Skin of body (tissue), 1 donor: ENCODE measurements at regions not wholly inside any gene's neighbourhood (a gene's known extent, or its start where the extent isn't known, plus 50 kb on each side); places are given as distances from the start of the nearest gene placed in this dataset.
A peak's percentile ranks its signal among the peaks of the same experiment; 100 is the strongest.

Experiments
- DNase-seq: peaks from one replicate; lab custom pipeline; 2025; lab: John Stamatoyannopoulos, UW

- no peak for DNase-seq
Observed at GRCh38 chr14:93870377-93870776, 56.8 kb upstream of the FAM181A start.

- DNase-seq, result no peak
Observed at GRCh38 chr14:93869427-93869826, 57.7 kb upstream of the FAM181A start.

DNA sequence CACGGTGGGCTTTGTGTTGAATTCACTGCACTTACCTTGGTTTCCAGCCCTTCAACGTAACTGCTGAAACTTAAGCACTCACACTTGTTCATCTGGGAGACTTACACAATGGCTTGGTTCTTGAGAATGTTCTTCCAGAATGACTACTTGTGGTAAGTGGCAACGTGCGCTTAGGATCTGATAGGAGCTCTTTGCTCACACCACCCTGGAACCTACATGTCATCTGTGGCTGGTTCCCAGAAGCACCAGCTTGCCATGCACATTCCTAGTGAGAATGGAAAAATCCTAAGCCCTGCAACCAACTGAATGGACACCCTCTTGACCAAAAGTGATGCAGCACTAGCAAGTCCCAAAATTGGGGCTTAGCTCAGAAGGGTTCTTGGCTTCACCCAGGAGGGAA lies 59.0 kb upstream of the FAM181A start:
- no peak for DNase-seq

GRCh38 chr14:93862265-93862664 lies 64.9 kb upstream of the FAM181A start:
- DNase-seq, result no peak

DNA sequence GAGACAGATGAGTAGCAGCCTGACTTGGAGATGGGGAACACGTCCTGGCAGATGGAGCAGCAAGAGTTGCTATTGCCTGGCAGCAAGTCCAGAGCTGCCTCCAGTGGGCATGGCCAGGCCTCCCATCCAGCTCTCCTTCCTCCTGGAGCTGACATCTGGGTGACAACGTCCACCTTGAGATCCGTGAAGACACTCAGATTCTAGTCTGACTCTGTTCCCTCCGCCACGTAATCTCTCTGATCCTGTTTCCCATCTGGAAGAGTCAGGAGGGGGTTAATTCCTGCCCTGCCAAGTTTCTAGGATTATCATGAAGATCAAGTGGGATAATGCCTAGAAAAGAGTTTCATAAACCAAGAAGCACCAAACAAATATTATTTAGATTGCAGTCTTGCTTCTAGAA lies 65.3 kb upstream of the FAM181A start:
- no peak for DNase-seq

DNA sequence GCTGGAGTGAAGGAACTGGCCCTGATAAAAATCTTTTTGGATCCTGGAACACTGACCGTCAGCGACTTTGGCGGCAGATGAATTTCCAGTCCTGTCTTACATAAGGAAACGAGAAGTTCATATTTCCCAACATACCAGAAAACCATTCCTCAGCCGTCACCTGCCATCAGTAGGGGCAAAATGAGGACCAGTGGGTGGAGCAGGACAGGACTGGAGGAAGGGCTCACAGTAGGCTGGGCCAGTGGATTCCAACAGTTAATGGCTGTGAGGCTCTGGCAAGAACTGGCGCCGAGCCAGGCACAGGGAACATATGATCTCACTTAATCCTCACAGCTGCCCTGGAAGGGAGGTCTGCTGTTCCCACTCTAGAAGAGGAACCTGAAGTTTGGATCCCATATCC lies 67.2 kb upstream of the FAM181A start:
- peak; percentile 18 for DNase-seq

DNA sequence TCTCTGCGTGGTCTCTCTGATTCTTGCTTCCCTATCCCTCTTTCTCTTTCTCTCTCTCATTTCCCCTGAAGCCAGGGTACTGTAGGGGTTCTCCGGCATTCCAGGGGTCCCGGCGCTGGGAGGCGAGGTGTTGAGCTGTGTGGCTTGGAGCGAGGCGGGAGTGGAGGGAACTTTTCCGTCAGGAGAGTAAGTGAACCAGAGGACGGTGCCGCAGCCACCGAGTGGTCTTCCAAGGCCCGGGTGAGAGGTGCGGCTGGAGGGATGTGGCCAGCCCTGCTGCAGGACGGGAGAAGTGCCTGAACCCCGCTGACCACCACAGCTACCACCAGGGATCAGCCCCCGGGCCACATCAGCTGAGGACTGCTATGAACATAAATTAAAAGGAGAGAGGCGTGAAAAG lies 68.2 kb upstream of the FAM181A start:
- DNase-seq, result no peak

- peak; percentile 40 for DNase-seq
Observed at GRCh38 chr14:93857500-93858283, 69.4 kb upstream of the PRIMA1 start.

DNA sequence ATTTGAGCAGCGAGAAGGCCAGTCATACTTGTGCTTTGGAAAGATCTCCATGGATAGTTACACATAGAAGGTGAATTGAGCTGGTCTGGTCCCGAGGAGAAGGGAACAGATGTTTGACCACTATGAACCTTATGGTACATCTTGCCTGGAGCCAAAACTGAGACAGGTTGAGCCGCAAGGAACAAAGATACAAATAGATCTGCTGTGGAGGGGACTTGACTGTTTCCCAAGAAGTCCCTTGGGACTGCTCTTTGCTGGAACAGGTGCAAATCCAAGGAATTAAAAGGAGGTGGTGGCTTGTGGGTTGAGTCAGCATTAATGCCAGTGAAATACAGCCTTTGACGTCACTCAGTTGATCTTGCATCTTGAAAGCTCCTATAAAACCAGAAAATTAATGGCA lies 68.8 kb upstream of the PRIMA1 start:
- no peak for DNase-seq

DNA sequence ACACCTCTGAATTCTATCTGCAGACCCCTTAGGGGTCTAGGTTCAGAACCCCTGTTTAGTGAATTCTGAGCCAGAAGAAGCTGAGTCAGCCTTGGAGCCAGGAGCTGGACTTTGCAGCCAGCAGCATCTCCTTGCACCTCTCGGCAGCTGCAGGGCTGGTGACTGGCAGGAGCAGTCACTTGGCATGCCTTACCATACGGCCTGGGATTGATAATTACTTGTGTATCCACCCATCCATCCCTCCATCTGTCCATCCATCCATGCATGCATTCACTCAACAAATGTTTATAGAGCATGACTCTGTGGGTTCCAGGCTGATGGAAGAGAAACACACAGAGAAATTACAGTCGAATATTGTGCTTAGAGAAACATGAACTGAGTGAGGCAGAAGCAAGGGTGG lies 67.5 kb upstream of the PRIMA1 start:
- DNase-seq, result no peak

- DNase-seq, result no peak
Observed at GRCh38 chr14:93847473-93847872, 59.2 kb upstream of the PRIMA1 start.

DNA sequence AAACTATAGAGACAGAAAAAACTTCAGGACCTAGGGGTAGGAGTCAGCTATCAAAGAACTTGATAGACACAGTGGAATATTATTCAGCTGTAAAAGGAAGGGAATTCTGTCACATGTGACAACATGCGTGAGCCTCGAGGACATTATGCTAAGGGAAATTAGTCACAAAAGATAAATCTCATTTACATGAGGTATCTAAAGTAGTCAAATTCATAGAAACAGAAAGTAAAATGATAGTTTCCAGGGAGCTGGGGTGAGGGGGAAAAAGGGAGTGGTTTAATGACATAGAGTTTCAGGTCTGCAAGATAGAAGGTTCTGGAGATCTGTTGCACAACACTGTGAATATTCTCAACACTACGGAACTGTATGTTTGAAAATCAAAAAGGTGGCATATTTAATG lies 50.0 kb upstream of the PRIMA1 start:
- no peak for DNase-seq
